ENCODE measurements at regions not wholly inside any gene's neighbourhood (a gene's known extent, or its start where the extent isn't known, plus 50 kb on each side); places are given as distances from the start of the nearest gene placed in this dataset.
"Not testable (repeated sequence)": the region's sequence is repeated elsewhere in the genome, so short reads cannot be mapped to it uniquely, and the experiment has no call there.

DNA sequence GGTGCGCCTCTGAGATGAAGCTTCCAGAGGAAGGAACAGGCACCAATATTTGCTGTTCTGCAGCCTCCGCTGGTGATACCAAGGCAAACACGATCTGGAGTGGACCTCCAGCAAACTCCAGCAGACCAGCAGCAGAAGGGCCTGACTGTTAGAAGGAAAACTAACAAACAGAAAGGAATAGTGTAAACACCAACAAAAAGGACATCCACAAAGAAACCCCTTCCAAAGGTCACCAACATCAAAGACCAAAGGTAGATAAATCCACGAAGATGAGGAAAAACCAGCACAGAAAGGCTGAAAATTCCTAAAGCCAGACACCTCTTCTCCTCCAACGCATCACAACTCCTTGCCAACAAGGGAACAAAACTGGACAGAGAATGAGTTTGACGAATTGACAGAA lies 68.1 kb upstream of the LIPC start:
- TF ChIP-seq, protein P1, sequence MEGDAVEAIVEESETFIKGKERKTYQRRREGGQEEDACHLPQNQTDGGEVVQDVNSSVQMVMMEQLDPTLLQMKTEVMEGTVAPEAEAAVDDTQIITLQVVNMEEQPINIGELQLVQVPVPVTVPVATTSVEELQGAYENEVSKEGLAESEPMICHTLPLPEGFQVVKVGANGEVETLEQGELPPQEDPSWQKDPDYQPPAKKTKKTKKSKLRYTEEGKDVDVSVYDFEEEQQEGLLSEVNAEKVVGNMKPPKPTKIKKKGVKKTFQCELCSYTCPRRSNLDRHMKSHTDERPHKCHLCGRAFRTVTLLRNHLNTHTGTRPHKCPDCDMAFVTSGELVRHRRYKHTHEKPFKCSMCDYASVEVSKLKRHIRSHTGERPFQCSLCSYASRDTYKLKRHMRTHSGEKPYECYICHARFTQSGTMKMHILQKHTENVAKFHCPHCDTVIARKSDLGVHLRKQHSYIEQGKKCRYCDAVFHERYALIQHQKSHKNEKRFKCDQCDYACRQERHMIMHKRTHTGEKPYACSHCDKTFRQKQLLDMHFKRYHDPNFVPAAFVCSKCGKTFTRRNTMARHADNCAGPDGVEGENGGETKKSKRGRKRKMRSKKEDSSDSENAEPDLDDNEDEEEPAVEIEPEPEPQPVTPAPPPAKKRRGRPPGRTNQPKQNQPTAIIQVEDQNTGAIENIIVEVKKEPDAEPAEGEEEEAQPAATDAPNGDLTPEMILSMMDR (IDR thresholded peaks at IDR 0.05): not testable (repeated sequence)
- TF ChIP-seq EZH2 (IDR thresholded peaks at IDR 0.05; ENCODE audit: borderline replicate concordance, insufficient read depth, low read depth, low read length, poor library complexity, severe bottlenecking): not testable (repeated sequence)

Measured in B cell (primary cell).